ENCODE measurements at regions not wholly inside any gene's neighbourhood (a gene's known extent, or its start where the extent isn't known, plus 50 kb on each side); places are given as distances from the start of the nearest gene placed in this dataset.
A peak's percentile ranks its signal among the peaks of the same experiment; 100 is the strongest.

GRCh38 chr4:122309988-122310626 lies 68.7 kb upstream of the ADAD1 start:
- peak; percentile 3 to 61 (median 55) for DNase-seq

- DNase-seq: no peak
These were observed 65.7 kb upstream of the ADAD1 start for GRCh38 chr4:122313006-122313646.

- DNase-seq: no peak
These were observed 51.9 kb upstream of the ADAD1 start for GRCh38 chr4:122326908-122327307.

GRCh38 chr4:122328893-122329292 lies 49.9 kb upstream of the ADAD1 start:
- no peak for DNase-seq
